Parathyroid adenoma (tissue), 2 donors: ENCODE measurements at regions not wholly inside any gene's neighbourhood (a gene's known extent, or its start where the extent isn't known, plus 50 kb on each side); places are given as distances from the start of the nearest gene placed in this dataset.

Experiments used
- H2AFZ ChIP-seq: fragments of 300-600 bp; sonication (generic); one replicate; pipeline ENCODE4 v1.7.0; 2017; ENCODE audit warnings: antibody characterized with exemption, mild to moderate bottlenecking
- H3K27ac ChIP-seq: fragments of 300-600 bp; sonication (generic); one replicate; pipeline ENCODE4 v1.7.0; 2017
- H3K27me3 ChIP-seq: fragments of 300-600 bp; sonication (generic); one replicate; pipeline ENCODE4 v1.7.0; 2017; ENCODE audit warnings: low read length; ENCODE audit not compliant: control insufficient read depth, insufficient read depth
- H3K36me3 ChIP-seq: fragments of 300-600 bp; sonication (generic); one replicate; pipeline ENCODE4 v1.7.0; 2017; ENCODE audit warnings: low read length; ENCODE audit not compliant: control insufficient read depth, insufficient read depth
- H3K4me1 ChIP-seq: fragments of 300-600 bp; sonication (generic); one replicate; pipeline ENCODE4 v1.7.0; 2017; ENCODE audit warnings: control low read depth
- H3K4me2 ChIP-seq: fragments of 300-600 bp; sonication (generic); one replicate; pipeline ENCODE4 v1.7.0; 2017; ENCODE audit warnings: low read length
- H3K4me3 ChIP-seq: fragments of 300-600 bp; sonication (generic); one replicate; pipeline ENCODE4 v1.7.0; 2017; ENCODE audit warnings: low read depth, low read length
- H3K79me2 ChIP-seq: fragments of 300-600 bp; sonication (generic); one replicate; pipeline ENCODE4 v1.7.0; 2017; ENCODE audit warnings: control low read depth
- H3K9ac ChIP-seq: fragments of 300-600 bp; sonication (generic); one replicate; pipeline ENCODE4 v1.7.0; 2017; ENCODE audit warnings: mild to moderate bottlenecking
- H3K9me3 ChIP-seq: fragments of 300-600 bp; sonication (generic); one replicate; pipeline ENCODE4 v1.7.0; 2017; ENCODE audit warnings: low read length; ENCODE audit not compliant: control insufficient read depth
- TF ChIP-seq, protein P1 (sequence below): fragments of 300-600 bp; sonication (generic); IDR thresholded peaks from one replicate; pipeline ENCODE4 v1.7.0; 2017; ENCODE audit warnings: antibody characterized with exemption, mild to moderate bottlenecking
- donor health status: primary hyperparathyroidism.

DNA sequence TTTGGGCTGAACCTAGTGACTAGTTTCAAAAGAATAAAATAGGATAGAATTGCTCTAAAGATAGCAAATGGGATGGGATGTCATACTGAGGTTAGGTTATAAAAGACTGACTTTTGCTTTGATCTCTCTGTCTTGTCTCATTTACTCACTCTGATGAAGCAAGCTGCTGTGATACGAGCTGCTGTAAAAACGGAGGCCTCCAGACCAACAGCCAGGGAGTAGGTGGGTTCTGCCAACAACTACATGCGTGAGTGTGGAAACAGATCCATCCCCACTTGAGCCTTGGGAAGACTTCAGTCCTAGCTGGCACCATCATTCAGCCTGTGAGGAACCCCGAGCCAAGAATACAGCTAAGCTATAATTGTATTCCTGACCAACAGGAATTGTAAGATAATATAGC is 373.9 kb upstream of the CA10 start:
- no peak overlapping the region for H3K9ac ChIP-seq
- no peak overlapping the region for H3K4me3 ChIP-seq
- H3K4me2 ChIP-seq, result no peak overlapping the region
- no peak overlapping the region for H2AFZ ChIP-seq
- no peaks in the 10 kb centered on the region for H3K4me1 ChIP-seq
- no peaks in the 10 kb centered on the region for H3K9me3 ChIP-seq
- no peaks in the 10 kb centered on the region for H3K36me3 ChIP-seq
- TF ChIP-seq, protein P1, sequence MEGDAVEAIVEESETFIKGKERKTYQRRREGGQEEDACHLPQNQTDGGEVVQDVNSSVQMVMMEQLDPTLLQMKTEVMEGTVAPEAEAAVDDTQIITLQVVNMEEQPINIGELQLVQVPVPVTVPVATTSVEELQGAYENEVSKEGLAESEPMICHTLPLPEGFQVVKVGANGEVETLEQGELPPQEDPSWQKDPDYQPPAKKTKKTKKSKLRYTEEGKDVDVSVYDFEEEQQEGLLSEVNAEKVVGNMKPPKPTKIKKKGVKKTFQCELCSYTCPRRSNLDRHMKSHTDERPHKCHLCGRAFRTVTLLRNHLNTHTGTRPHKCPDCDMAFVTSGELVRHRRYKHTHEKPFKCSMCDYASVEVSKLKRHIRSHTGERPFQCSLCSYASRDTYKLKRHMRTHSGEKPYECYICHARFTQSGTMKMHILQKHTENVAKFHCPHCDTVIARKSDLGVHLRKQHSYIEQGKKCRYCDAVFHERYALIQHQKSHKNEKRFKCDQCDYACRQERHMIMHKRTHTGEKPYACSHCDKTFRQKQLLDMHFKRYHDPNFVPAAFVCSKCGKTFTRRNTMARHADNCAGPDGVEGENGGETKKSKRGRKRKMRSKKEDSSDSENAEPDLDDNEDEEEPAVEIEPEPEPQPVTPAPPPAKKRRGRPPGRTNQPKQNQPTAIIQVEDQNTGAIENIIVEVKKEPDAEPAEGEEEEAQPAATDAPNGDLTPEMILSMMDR, result no peak
- H3K79me2 ChIP-seq, result no peaks in the 10 kb centered on the region
- H3K27ac ChIP-seq, result no peak overlapping the region
- H3K27me3 ChIP-seq, result no peaks in the 10 kb centered on the region

DNA sequence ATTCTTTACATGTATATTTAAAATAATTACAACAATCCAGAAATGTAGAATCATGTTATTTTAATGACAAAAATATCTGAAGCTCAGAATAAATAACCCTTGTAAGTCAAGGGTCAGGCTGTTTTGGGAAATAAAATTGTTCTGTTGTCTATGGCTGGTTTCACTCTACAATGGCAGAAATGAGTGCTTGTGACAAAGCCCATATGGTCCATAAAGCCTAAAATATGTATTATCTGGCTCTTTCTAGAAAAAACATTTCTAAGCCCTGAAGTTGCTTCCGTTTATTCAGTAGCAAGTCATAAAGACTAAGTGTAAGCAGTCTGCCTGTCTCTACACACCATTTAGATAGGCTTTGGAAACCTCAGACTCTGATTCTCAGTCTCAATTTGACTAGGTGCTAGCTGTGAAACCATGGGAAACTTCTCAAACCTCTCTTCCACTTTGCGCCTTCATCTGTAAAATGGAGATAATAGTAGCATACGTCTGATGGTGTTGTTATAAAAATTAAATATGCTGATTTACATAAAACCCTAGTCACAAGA is 365.7 kb upstream of the CA10 start:
- no peaks in the 10 kb centered on the region for H3K27me3 ChIP-seq
- H3K9me3 ChIP-seq, result no peaks in the 10 kb centered on the region
- TF ChIP-seq, protein P1, result no peak
- H3K79me2 ChIP-seq, result no peaks in the 10 kb centered on the region
- no peaks in the 10 kb centered on the region for H3K36me3 ChIP-seq
- H3K4me3 ChIP-seq, result no peak overlapping the region
- H3K9ac ChIP-seq, result no peak overlapping the region
- H3K27ac ChIP-seq, result no peak overlapping the region
- no peak overlapping the region for H3K4me2 ChIP-seq
- H2AFZ ChIP-seq, result no peak overlapping the region
- no peaks in the 10 kb centered on the region for H3K4me1 ChIP-seq

DNA sequence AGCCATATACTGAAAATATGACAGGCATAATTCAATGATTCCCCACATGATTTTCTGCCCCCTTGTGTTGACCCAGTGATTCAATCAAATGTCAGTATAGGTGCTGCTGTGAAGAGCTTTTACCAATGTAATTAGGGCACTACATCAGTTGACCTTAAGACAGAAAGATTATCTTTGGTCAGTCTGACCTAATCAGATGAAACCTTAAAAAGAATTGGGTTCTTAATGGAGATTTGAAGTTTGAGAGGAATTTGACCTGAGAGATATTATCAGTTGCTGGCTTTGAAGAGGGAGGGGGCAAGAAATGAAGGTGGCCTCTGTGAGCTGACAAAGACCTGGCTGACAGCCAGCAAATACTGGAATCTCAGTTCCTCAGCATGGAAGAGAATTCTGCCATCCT is 358.7 kb upstream of the CA10 start:
- Histone ChIP-seq H3K4me2 (no peak overlapping the region), H2AFZ (no peak overlapping the region), H3K27me3 (no peaks in the 10 kb centered on the region), H3K4me3 (no peak overlapping the region), H3K9me3 (no peaks in the 10 kb centered on the region), H3K36me3 (no peaks in the 10 kb centered on the region), H3K4me1 (no peaks in the 10 kb centered on the region), H3K9ac (no peak overlapping the region), H3K27ac (no peak overlapping the region), H3K79me2 (no peaks in the 10 kb centered on the region)
- TF ChIP-seq, protein P1, result no peak

DNA sequence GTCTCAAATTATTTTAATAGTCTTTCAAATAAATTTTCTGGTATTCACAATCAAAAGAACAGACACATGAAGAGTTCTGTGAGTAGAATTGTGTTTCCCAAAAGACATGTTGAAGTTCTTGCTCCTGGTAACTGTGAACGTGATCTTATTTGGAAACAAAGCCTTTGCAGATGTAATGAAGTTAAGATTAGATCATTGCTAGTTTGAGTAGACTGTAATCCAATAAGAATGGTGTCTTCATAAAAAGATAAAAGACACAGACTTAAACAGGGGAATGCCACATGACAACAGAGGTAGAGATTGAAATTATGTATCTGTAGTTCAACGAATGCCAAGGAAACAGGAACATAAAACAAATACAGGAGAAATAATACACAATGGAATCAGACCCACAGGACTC is 357.4 kb upstream of the CA10 start:
- TF ChIP-seq, protein P1, result no peak
- Histone ChIP-seq H3K9ac (no peak overlapping the region), H3K4me1 (no peaks in the 10 kb centered on the region), H3K27ac (no peak overlapping the region), H3K9me3 (no peaks in the 10 kb centered on the region), H3K79me2 (no peaks in the 10 kb centered on the region), H2AFZ (no peak overlapping the region), H3K36me3 (no peaks in the 10 kb centered on the region), H3K4me2 (no peak overlapping the region), H3K27me3 (no peaks in the 10 kb centered on the region), H3K4me3 (no peak overlapping the region)

DNA sequence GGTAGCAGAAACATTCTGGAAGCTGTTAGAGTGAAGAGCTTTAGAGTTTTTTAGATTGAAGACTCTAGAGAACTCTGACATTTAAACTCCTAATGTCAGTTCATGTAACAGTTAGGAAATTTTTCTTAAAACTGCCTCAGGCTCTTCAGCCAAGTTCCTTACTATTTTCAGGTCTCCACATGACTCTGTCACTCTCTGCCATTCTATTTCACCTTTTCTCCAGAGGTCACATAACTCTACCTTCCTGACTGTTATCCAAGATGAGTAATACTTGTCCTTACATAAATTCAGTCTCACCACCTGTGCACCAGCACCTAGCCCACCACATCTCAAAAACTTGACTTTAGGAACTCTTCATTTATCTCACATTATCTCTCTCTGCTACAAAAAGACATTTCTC is 347.1 kb upstream of the CA10 start:
- no peaks in the 10 kb centered on the region for H3K4me1 ChIP-seq
- H3K4me3 ChIP-seq, result no peak overlapping the region
- TF ChIP-seq, protein P1, result no peak
- no peak overlapping the region for H3K27ac ChIP-seq
- H3K9ac ChIP-seq, result no peak overlapping the region
- H3K4me2 ChIP-seq, result no peak overlapping the region
- no peaks in the 10 kb centered on the region for H3K36me3 ChIP-seq
- H3K27me3 ChIP-seq, result no peaks in the 10 kb centered on the region
- no peaks in the 10 kb centered on the region for H3K79me2 ChIP-seq
- H3K9me3 ChIP-seq, result no peaks in the 10 kb centered on the region
- H2AFZ ChIP-seq, result no peak overlapping the region
